GM18868 (cell line): ENCODE measurements at regions not wholly inside any gene's neighbourhood (a gene's known extent, or its start where the extent isn't known, plus 50 kb on each side); places are given as distances from the start of the nearest gene placed in this dataset.
"Not testable (repeated sequence)": the region's sequence is repeated elsewhere in the genome, so short reads cannot be mapped to it uniquely, and the experiment has no call there.

Experiments used
- ATAC-seq: cut with Tn5 transposase; IDR thresholded peaks from one replicate; pipeline ENCODE4 v1.9.1; 2021; ENCODE audit warnings: mild to moderate bottlenecking, moderate library complexity; ENCODE audit not compliant: unreplicated experiment

DNA sequence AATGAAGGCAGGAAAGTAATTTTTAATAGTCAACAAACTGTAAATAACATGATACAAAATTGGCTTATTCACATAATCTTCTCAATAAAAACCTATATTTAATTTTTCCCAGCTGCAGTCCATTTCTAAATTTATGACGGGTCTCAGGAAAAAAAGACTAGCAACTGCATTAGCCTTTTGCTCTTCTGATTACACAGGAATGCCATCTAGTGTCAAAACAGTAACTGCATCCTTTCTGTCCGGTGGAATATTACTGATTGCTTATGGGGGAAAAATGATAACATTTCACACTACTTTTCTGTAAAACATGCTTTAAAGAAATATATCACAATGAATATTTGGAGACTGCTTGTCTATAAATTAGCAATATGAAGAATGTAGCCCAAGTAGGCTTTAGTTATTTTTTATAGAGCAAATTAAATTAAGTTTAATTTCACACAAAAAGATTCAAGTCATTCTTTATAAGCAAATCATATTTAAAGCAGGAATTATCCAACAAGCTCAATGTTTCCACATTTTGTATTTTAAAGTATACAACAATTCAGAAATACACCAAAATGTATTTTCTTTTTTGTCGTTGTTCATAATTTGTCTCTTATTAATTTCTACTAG lies 534.7 kb downstream of the CDH10 start:
- no peak for ATAC-seq

DNA sequence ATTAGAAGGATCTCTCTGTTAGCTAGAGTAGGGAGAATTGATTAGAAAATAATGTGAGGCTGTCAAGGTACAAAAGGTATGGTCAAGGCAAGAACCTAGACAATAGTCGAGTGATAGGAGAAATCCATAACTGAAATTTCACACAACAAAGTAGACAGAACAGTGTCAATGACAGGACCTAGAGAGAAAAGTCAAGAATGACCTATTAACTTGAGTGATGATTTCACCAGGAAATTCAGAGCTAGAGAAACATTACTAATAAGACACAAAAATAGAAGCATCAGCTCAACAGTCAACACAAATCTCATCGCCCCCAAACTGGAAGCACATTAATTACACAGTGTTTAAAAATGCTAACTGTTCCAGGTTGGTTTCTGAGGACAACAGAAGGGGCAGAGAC lies 532.4 kb downstream of the CDH10 start:
- no peak for ATAC-seq

DNA sequence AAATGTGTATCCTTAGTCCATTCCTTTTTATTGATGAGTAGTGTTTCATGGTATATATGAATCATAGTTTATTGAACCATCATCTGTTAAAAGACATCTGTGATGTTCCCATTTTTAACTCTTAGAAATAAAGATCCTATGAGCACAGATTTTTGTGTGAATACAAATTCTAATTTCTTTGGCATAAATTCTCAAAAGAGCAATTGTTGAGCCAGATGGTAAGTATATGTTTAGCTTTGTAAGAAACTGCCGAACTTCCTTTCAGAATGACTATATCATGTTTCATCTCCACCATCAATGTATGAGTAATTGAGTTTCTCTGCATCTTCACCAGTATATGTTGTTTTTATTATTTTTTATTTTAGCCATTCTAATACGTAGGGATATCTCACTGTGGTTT lies 526.4 kb downstream of the CDH10 start:
- ATAC-seq = no peak

DNA sequence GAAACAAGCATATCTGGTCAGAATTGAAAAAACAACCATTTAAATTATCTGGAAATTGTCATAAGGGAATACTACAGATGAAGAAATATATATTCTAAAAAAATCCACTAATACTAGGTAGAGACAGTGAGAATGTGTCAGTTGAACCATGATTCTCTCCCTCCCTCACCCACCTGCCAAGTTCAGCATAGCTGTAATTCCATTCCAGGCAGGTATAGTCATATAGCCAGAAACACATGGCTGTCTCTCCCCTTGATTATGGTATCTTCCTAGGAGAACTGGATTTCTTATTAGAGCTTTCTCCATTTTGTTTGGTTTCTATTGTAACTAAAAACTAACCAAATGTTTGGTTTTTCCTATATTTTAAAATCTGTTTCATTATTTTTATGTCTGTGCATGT lies 509.2 kb downstream of the CDH10 start:
- ATAC-seq = no peak

DNA sequence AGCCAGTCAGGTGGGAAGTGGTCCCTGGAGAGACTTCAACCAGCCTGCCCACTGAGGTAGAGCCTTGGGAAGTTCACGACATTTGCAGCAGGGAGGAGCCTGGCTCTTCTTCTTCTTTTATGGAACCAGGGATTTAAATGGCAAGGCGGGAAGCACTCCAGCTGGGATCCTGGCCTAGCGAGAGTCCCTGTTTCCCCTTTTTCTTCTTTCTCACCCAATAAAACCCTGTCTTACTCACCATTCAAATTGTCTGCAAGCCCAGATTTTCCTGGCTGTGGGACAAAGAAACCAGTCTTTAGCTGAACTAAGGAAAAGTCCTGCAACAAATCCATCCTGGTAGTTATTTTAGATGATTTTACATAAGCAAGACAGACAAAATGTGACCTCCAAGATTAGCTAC lies 503.7 kb downstream of the CDH10 start:
- ATAC-seq = no peak

DNA sequence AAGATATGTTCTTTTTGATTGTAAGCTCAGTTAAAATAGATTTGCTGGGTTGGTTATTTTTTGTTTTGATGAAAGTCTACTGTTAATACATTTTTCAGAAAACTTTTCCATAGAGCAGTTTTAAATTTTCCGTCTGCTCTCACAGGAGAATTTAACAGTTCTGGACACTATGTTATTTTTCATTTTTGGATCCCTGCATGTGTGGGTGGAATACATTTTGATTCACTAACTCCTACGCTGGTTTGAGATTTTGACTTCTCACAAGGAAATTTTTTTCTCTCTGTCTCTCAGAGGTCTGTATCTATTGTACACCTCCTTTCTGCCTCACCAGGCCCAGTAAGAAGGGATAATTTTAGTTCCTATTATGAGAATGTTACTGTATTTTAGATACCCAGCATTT lies 502.4 kb downstream of the CDH10 start:
- ATAC-seq = no peak

DNA sequence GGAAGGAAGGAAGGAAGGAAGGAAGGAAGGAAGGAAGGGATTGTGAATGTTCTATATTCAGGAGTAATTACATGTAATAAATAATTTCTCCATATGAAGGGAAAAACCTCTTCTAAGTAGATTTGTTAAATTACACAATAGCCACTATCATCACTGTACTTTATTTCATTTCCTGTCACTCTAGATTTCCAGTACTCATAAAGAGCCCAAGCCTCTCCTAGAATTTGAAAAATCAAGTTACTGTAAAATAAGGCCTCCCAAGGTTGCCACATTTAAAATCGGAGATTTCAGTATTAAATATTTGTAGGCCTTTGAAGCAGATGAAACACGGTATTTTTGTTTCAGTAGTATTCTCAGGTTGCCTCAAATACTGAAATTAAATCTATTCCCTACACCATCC lies 499.0 kb downstream of the CDH10 start:
- ATAC-seq = no peak

DNA sequence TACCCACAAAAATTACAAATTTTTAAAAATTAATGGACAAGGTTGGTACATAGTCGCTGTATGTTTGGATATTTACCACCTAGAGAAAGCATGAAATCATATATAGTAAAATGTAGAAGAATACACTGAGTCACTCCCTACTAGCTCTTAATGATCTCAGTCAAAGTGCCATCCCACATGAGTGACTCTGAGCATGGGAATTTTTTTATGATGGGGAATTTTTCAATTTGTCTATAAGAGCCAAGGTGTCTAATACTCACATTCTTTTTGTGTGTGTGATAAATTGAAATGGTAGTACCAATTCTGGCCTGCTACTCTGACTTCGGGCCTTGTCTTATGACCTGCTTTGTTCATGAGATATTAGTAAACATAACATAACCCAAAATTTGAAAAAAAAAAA lies 483.2 kb downstream of the CDH10 start:
- no peak for ATAC-seq

DNA sequence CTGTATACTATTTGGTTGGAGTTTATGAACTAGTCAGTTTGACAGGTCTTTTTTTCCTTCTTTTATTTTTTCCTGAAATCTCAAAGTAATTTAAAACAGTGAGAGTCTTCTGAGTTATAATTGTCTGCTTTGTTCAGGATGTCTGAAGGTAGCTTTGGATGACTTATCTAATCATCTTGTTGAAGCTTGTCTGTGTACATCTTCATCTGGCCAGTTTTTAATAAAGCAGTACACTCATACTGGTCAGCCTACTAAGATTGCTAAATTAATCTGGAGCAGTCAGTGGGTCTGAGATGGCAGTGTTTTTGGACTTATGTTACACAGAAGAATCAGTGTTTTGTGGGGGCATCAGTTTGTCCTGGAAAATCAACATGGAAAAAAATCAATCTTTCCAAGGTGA lies 482.4 kb downstream of the CDH10 start:
- ATAC-seq = no peak

DNA sequence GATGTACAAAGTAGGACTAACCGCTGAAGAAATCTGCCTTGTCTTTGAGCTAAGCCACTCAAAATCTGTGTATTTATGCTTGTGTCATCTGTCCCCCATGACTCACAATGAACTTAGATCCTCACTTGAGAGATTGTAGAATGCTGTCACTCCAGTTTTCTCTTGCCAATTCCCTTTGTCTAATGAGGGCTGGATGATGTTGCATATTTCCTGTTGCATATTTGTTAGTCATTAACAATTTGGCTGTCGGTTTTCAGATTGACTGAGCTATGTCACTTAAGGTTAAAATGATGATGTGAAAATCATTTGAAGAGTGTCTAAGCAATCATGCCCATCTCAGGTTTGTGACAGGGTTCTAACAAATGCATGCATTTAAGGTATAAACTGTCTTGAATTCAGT lies 481.7 kb downstream of the CDH10 start:
- ATAC-seq = no peak

DNA sequence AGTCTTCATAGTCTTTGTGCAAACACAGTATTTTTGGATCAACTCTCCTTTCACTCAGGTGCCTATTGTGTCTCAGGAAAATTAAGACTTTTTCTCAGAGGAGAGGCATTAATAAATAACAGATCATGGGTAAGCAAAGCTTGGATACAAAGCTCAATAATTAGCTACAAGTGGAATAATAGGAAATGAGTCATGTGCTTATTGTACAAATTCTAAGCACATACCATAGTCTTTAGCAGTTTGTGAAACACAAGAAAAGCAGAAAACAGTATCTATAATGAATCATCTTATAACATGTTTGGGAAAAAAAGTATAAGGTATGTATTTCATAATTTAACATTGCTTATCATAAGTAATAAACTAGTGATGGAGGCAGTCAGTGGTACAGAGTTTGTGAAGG lies 477.0 kb downstream of the CDH10 start:
- ATAC-seq = no peak

DNA sequence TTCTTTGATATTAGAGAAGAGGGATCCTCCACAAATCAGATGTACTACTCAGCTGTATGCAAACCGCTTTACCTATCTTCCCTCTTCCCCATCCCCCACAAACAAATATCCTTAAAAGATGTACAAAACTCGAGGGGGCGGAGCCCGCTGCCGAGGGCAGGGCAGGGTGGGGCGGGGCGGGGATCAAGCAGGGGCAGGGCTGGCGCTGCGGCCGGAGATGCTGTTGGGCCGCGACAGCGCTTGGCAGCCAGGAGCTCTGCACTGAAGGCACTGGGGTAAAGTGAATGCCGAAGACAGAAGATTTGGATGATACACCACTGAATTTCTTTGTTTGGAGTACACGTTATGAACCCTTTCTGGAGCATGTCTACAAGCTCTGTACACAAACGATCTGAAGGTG lies 474.8 kb downstream of the CDH10 start:
- ATAC-seq = no peak

DNA sequence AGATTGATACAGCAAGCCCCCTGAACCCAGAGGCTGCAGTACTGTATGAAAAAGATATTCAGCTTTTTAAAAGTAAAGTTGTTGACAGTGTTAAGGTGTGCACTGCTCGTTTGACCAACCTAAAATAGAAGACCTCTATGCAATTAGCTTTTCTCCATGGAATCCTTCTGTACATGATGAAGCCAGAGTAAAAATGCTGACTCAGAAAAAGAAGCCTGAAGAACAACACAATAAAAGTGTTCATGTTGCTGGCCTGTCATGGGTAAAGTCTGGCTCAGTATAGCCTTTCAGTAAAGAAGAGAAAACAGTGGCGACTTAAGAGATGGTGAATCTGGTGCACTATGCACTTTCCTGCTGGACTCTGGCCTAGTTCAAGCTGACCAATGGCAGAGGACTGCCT lies 473.8 kb downstream of the CDH10 start:
- not testable (repeated sequence) for ATAC-seq

DNA sequence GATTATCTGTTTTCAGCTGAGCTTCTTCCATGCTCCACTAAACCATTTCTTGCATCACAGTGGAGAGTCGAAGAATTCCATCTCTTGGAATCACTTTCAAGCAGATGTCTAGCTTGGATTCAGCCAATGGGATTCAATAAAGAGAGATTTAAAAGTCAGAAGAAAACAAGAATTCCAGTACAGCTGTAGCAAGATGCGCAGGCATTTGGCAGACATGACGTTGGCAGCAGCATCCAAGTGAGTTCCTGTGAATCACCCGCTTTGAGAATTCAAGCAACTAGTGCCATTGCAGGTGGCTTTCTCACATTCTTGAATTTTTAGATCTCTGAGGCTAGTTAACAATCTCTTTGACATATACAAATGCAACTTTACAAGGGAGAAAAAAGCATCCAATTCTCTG lies 467.0 kb downstream of the CDH10 start:
- no peak for ATAC-seq

DNA sequence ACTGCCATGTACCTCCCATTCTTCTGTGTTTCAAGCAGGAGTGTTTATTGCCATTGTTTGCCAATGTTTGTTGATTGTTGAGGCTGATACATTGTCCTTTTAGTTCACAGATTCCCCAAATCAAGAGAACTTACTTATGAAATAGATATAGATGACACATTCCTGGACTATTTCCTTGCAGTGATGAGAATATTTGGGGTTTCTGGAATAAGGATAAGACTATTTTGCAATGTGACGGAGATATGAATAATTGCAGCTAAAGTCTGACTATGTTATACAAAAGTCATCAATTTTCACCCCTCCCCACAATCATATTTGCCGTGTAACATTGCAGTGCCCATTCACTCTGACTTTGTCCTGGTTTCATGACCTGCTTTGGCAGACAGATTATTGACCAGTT lies 460.8 kb downstream of the CDH10 start:
- no peak for ATAC-seq

DNA sequence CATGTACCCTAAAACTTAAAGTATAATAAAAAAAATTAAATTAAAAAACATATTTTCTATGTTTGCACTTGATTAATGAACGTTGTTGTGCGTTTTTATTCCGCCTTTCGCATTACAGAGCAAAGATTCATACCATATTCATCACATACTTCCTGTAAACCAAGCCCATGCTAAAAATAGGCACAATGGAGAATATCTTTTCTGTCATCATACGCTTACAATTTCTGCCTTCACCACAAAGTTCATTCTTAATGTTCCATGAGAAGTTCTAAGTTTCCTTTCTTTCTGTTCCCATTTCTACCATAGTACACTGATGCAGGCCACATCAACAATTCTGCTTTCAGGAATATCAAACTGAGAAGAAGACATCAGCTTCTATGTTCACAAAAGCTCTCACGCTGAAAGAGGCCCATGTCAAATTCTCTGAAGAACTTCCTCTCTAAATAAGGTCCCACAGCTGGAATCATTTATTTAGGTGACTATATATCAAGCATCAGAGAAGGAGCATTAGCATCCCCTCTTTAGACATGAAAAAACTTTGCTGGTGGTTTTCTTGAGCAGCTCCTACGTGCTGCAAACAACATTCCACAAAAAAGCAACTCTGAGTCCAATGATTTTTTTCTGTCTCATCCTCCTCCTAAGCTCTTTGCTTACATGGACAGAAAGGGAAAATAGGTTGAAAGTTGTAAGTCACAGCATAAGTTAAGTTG lies 456.4 kb downstream of the CDH10 start:
- no peak for ATAC-seq

DNA sequence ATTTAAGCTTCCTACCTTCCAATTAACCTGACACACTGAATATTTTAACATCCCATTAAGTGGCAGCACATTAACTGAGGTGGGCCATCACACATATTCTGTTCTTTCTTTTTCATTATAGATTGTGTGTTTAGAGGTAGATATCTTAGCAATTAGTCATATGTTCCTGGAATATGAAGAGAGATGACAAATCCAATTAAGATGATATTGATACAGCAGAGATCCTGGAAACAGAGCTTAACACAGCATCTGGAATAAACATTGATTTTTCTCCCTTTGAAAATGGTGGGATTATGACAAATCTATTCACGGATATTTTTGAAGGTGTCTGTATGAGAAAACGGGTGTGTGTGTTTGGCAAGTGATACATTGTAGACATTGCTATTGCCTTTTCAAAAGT lies 448.0 kb downstream of the CDH10 start:
- ATAC-seq = no peak

DNA sequence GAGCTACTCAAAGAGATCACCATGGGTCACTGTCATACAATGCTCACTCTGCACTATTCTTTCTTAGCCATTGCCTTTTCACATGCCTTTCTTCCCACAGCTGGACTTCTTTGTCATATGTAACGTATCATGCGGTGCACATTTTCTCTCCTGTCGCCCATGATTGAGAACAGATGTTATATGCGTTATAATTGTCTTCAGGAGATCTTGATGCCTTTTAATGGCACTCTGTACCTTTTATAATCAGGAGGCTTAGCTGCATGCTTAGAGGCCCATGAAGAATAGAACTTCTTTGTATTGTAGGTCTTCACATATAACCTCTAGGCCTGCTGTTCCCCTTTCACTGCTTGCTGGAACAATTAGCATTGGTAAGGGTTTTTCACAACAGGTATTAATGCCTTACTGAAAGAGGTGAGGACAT lies 436.1 kb downstream of the CDH10 start:
- no peak for ATAC-seq

DNA sequence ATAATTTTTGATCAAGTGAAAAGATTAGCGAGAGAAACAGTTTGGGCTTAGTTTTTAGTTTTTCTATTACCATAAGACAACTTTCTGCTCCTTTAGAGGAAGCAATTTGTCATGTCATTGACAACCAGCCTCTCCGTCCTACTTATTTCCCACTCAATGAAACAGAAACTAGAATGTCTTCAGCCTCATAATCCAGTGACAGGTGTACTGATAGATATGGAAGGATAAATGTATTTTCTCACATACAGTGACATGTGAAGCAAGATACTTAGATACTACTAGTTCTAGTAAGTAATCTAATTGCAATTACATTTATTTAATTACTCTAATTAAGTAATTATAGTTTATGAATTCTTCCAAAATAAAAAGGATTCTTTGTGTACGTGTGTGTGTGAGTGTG lies 429.7 kb downstream of the CDH10 start:
- ATAC-seq = no peak

DNA sequence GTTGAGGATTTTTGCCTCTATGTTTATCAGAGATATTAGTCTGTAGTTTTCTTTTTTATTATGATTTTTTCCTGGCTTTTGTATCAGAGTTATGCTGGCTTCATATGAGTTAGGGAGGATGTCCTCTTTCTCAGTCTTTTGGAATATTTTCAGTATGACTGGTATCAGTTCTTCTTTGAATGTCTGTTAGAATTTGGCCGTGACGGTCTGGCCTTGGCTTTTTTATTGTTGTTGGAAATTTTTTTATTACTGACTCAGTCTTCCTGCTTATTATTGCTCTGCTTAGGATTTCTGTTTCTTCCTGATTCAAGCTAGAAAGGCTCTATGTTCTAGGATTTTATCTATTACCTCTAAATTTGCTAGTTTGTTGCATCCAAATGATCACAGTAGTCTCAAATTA lies 421.9 kb downstream of the CDH10 start:
- no peak for ATAC-seq

DNA sequence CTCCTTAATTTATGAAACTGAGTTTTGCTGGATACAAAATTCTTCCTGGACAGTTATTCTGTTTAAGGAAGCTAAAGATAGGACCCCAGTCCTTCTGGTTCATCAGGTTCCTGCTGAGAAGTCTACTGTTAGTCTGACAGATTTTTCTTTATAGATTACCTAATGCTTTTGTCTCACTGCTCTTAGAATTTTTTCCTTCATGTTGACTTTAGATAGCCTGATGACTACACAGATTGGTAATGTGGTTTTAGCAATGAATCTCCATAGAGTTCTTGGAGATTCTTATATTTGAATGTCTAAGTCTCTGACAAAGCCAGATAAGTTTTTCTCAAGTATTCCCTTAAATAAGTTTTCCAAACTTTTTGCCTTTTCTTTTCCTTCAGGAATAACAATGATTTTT lies 419.7 kb downstream of the CDH10 start:
- ATAC-seq = no peak

DNA sequence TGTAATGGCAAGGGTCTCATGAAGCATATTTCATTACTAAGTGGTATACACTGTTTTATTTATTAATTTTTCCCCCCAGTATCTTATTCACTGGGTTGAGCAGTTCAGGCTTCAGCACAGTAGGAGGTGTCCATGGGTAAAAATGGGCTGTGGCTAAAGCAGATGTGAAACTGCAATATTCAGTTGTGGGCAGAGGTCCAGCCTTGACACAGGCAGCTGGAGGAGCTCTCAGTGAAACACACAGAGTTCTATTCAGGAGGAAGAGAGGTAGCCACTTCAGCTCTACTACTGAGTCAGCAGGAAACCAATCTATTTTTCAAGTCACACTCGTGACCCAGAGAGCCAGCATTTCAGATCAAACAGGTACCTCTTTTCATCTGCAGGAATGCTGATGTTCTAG lies 418.3 kb downstream of the CDH10 start:
- ATAC-seq = no peak

DNA sequence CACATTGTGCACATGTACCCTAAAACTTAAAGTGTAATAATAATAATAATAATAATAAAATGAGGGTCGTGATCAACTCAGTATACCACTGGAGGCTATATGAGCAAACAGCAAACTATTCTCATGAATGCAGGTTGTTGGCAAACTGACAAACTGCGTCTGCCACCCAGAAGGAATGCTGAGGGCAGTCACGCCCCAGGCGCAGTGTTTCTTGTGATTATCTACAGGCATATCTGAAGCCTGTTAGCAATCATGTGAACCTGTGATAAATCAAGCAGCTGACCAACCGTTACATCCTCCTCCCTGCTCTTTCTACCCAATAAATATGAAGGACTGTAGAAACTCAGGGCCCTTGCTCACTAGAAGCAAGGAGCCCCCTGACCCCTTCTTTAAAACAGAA lies 416.9 kb downstream of the CDH10 start:
- not testable (repeated sequence) for ATAC-seq
